ENCODE measurements at regions not wholly inside any gene's neighbourhood (a gene's known extent, or its start where the extent isn't known, plus 50 kb on each side); places are given as distances from the start of the nearest gene placed in this dataset.

DNA sequence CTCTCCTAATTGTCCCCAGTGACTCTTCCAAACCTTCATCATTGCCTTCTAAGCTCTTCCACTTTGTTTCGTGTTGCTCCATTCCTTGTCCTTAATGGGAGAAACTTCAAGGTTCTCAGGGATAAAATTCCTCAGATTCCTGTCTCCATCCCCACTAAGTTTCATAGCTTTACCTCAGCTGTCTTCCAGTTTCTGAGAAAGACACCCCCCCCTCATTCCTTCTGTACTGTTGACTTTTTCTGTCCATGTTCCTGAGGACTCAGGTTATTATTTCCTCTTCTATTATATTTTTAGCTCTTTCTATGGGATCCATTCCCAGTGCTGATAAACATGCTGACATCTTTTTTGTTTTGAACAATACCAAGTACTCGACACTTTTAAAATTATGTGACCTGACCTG, 215.3 kb upstream of the PTGFR start:
- no peaks in the 10 kb centered on the region for H3K36me3 ChIP-seq (ENCODE audit: low read depth, low read length)
- DNase-seq (no peak), ATAC-seq (no peak)
- no peak overlapping the region for H3K4me2 ChIP-seq (ENCODE audit: low read length)
- CTCF ChIA-PET = no interaction called here
- no peak overlapping the region for H2AFZ ChIP-seq (ENCODE audit: low read length)
- no peak overlapping the region for H3K4me3 ChIP-seq (ENCODE audit: low read length)
- TF ChIP-seq, protein P1, sequence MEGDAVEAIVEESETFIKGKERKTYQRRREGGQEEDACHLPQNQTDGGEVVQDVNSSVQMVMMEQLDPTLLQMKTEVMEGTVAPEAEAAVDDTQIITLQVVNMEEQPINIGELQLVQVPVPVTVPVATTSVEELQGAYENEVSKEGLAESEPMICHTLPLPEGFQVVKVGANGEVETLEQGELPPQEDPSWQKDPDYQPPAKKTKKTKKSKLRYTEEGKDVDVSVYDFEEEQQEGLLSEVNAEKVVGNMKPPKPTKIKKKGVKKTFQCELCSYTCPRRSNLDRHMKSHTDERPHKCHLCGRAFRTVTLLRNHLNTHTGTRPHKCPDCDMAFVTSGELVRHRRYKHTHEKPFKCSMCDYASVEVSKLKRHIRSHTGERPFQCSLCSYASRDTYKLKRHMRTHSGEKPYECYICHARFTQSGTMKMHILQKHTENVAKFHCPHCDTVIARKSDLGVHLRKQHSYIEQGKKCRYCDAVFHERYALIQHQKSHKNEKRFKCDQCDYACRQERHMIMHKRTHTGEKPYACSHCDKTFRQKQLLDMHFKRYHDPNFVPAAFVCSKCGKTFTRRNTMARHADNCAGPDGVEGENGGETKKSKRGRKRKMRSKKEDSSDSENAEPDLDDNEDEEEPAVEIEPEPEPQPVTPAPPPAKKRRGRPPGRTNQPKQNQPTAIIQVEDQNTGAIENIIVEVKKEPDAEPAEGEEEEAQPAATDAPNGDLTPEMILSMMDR (conservative IDR thresholded peaks at IDR 0.05; ENCODE audit: low read depth, low read length) = no peak
- no peak for TF ChIP-seq EZH2phosphoT487 (IDR thresholded peaks at IDR 0.05; ENCODE audit: borderline replicate concordance, low read length)
- TF ChIP-seq EZH2 (IDR thresholded peaks at IDR 0.05; ENCODE audit: low read length, unreplicated experiment) = no peak
- no peaks in the 10 kb centered on the region for H3K9me3 ChIP-seq (ENCODE audit: low read length)
- H3K4me1 ChIP-seq (ENCODE audit: insufficient read depth, low read length) = peaks cover 23% of the 10 kb centered on the region
- 0 out of 2 replicates have a peak, but pooled peaks cover 4% of the 10 kb centered on the region for H3K9me2 ChIP-seq (replicated peaks; ENCODE audit: low read length)
- no peaks in the 10 kb centered on the region for H3F3A ChIP-seq (ENCODE audit: low read length, unreplicated experiment)
- H3K79me2 ChIP-seq (ENCODE audit: low read length) = no peaks in the 10 kb centered on the region
- no peaks in the 10 kb centered on the region for H3K27me3 ChIP-seq (ENCODE audit: low read length)
- H4K20me1 ChIP-seq (ENCODE audit: low read length) = no peaks in the 10 kb centered on the region
- no peak overlapping the region for H3K9ac ChIP-seq (ENCODE audit: low read length)
- POLR2A ChIA-PET (ENCODE audit: unreplicated experiment) = no interaction called here
- H3K27ac ChIP-seq (ENCODE audit: low read length) = no peak overlapping the region
- intact Hi-C loops (cut with micrococcal nuclease) = no loop called here
- no TSS peak for BruUV-seq (replicated peaks)

DNA sequence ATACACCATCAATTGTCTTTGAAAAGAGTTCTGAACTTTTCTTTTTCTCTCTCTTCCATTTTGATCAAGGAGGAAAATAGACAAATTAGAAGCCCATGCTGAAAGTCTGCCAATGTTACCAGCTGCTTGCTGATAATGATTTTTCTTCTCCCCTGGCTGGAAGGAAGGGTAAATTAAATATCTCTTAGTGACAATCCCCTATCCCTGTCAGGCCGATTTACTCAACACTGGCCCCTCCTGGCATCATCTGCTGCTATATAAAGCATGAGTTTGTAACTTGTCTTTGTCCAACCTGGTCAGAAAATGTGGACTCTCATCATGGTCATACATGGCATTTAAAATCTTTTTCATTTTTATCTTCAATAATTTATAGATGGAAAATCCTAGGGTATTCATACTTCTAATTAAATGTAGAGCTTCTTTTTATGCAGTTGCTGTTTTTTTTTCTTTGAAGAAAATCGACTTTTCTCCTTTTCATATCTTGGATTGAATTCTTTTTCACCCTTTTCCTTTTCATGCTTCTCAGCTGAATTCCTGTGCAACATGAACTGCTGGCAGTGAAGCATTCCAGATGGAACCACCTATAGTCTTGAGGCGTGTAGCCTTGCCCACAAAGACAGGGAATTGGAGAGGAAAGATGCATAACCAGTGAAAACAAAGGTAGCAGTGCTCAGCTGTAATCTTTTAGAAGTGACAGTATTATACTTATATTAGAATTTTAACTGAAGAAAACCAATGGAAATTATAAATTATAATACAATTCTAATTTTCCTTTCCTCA, 214.7 kb upstream of the PTGFR start:
- Histone ChIP-seq H3K27me3 (ENCODE audit: low read length) (no peaks in the 10 kb centered on the region), H2AFZ (ENCODE audit: low read length) (no peak overlapping the region), H3K79me2 (ENCODE audit: low read length) (no peaks in the 10 kb centered on the region), H3K9me2 (replicated peaks; ENCODE audit: low read length) (0 out of 2 replicates have a peak, but pooled peaks cover 4% of the 10 kb centered on the region), H3F3A (ENCODE audit: low read length, unreplicated experiment) (no peaks in the 10 kb centered on the region), H3K4me1 (ENCODE audit: insufficient read depth, low read length) (peaks cover 23% of the 10 kb centered on the region), H3K36me3 (ENCODE audit: low read depth, low read length) (no peaks in the 10 kb centered on the region), H3K27ac (ENCODE audit: low read length) (no peak overlapping the region), H4K20me1 (ENCODE audit: low read length) (no peaks in the 10 kb centered on the region), H3K9ac (ENCODE audit: low read length) (no peak overlapping the region), H3K4me2 (ENCODE audit: low read length) (no peak overlapping the region), H3K4me3 (ENCODE audit: low read length) (no peak overlapping the region), H3K9me3 (ENCODE audit: low read length) (no peaks in the 10 kb centered on the region)
- ChIA-PET POLR2A (ENCODE audit: unreplicated experiment) (no interaction called here), CTCF (interaction anchor here (0.6 kb wide), 1 partner anchor 28 kb away, joined by 3 read pairs; no protein-coding TSS in a partner anchor)
- TF ChIP-seq EZH2phosphoT487 (IDR thresholded peaks at IDR 0.05; ENCODE audit: borderline replicate concordance, low read length) (no peak), EZH2 (IDR thresholded peaks at IDR 0.05; ENCODE audit: low read length, unreplicated experiment) (no peak)
- TF ChIP-seq, protein P1 (conservative IDR thresholded peaks at IDR 0.05; ENCODE audit: low read depth, low read length) = no peak
- intact Hi-C loops (cut with micrococcal nuclease) = no loop called here
- ATAC-seq (no peak), DNase-seq (no peak)
- no TSS peak for BruUV-seq (replicated peaks)

DNA sequence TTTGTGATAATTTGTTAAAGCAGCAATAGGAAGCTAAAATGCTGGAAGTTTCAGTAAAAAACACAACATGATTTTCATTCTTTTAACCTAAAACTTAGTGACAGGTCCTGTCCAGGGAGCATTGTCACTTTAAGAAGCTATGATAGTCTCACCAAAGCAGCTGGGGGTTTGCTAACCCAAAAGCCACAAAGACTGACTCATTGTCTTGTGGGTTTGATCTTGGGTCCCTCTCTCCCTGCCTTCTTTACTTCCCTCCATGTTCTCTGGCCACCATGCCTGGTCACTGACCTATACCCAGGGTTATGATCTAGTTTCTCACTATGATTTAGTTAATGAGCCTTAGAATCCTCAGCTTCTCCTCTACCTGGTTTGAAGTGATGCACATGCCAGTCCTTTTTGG, 213.5 kb upstream of the PTGFR start:
- H3K9me3 ChIP-seq (ENCODE audit: low read length) = no peaks in the 10 kb centered on the region
- no TSS peak for BruUV-seq (replicated peaks)
- TF ChIP-seq, protein P1 (conservative IDR thresholded peaks at IDR 0.05; ENCODE audit: low read depth, low read length) = no peak
- H3K36me3 ChIP-seq (ENCODE audit: low read depth, low read length) = no peaks in the 10 kb centered on the region
- ChIA-PET POLR2A (ENCODE audit: unreplicated experiment) (no interaction called here), CTCF (no interaction called here)
- ATAC-seq (peak; percentile 85), DNase-seq (peak; percentile 74)
- no peaks in the 10 kb centered on the region for H4K20me1 ChIP-seq (ENCODE audit: low read length)
- H3K4me3 ChIP-seq (ENCODE audit: low read length) = no peak overlapping the region
- H3K79me2 ChIP-seq (ENCODE audit: low read length) = no peaks in the 10 kb centered on the region
- no peak overlapping the region; the same call in 1 of the 2 replicates for H3K9ac ChIP-seq (ENCODE audit: low read length)
- H3K27ac ChIP-seq (ENCODE audit: low read length) = peak overlapping the region; percentile 68
- intact Hi-C loops (cut with micrococcal nuclease) = no loop called here
- peaks cover 23% of the 10 kb centered on the region for H3K4me1 ChIP-seq (ENCODE audit: insufficient read depth, low read length)
- H3F3A ChIP-seq (ENCODE audit: low read length, unreplicated experiment) = no peaks in the 10 kb centered on the region
- H3K4me2 ChIP-seq (ENCODE audit: low read length) = peak overlapping the region; percentile 36; the same call in 1 of the 2 replicates
- 0 out of 2 replicates have a peak, but pooled peaks cover 4% of the 10 kb centered on the region for H3K9me2 ChIP-seq (replicated peaks; ENCODE audit: low read length)
- no peaks in the 10 kb centered on the region for H3K27me3 ChIP-seq (ENCODE audit: low read length)
- H2AFZ ChIP-seq (ENCODE audit: low read length) = peak overlapping the region; percentile 34; the same call in 1 of the 2 replicates

All from PC-3 (cell line).